ENCODE measurements at regions not wholly inside any gene's neighbourhood (a gene's known extent, or its start where the extent isn't known, plus 50 kb on each side); places are given as distances from the start of the nearest gene placed in this dataset.

DNA sequence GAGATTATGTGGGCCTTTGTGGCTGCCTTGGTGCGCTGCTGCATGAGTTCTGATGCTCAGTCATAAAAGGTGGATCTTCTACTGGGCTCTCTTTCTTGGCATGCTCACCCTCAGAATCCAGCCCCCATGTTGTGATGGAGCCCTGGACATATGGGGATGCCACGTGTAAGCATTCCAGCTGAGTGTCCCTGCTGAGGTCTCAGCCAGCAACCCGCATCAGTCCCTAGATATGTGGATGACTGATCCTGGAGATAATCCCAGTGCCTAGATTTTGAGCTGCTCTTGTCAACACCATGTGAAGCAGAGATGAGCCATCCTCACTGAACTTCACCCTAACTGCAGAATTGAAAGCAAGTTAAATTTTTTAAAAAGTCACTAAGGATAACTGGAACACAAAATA lies 390.1 kb downstream of the DMRT2 start:
- no peak overlapping the region for H3K9ac ChIP-seq (ENCODE audit: extremely low read depth, low read length, poor library complexity, severe bottlenecking)
- H3K36me3 Mint-ChIP-seq (ENCODE audit: low read depth), result no peaks in the 10 kb centered on the region
- no peaks in the 10 kb centered on the region for H3K36me3 ChIP-seq (ENCODE audit: control insufficient read depth, insufficient read depth, low read length)
- no peaks in the 10 kb centered on the region for H3K4me1 ChIP-seq (ENCODE audit: control insufficient read depth, insufficient read depth, low read length)
- H3K4me3 Mint-ChIP-seq, result no peak overlapping the region
- DNase-seq, result no peak
- TF ChIP-seq, protein P1, sequence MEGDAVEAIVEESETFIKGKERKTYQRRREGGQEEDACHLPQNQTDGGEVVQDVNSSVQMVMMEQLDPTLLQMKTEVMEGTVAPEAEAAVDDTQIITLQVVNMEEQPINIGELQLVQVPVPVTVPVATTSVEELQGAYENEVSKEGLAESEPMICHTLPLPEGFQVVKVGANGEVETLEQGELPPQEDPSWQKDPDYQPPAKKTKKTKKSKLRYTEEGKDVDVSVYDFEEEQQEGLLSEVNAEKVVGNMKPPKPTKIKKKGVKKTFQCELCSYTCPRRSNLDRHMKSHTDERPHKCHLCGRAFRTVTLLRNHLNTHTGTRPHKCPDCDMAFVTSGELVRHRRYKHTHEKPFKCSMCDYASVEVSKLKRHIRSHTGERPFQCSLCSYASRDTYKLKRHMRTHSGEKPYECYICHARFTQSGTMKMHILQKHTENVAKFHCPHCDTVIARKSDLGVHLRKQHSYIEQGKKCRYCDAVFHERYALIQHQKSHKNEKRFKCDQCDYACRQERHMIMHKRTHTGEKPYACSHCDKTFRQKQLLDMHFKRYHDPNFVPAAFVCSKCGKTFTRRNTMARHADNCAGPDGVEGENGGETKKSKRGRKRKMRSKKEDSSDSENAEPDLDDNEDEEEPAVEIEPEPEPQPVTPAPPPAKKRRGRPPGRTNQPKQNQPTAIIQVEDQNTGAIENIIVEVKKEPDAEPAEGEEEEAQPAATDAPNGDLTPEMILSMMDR (conservative IDR thresholded peaks at IDR 0.05), result no peak
- no peak overlapping the region for H3K4me3 ChIP-seq (ENCODE audit: low read length)
- no peaks in the 10 kb centered on the region for H3K9me3 ChIP-seq (ENCODE audit: control insufficient read depth, low read length)
- H3K27ac ChIP-seq (ENCODE audit: low read depth, low read length), result no peak overlapping the region
- H3K9me3 Mint-ChIP-seq, result no peaks in the 10 kb centered on the region
- peaks cover 10% of the 10 kb centered on the region for H3K27me3 Mint-ChIP-seq (ENCODE audit: insufficient read depth)
- 90 to 100% methylated on average over 1 to 3 of the region's 3 CpGs for WGBS, 2 experiments (ENCODE audit: insufficient coverage in 1 of 2, insufficient read length in 1 of 2)
- H3K4me1 Mint-ChIP-seq, result no peaks in the 10 kb centered on the region
- H3K27me3 ChIP-seq (ENCODE audit: control insufficient read depth, insufficient read depth, low read length, poor library complexity, severe bottlenecking), result no peaks in the 10 kb centered on the region
- no peak overlapping the region for H3K27ac Mint-ChIP-seq

DNA sequence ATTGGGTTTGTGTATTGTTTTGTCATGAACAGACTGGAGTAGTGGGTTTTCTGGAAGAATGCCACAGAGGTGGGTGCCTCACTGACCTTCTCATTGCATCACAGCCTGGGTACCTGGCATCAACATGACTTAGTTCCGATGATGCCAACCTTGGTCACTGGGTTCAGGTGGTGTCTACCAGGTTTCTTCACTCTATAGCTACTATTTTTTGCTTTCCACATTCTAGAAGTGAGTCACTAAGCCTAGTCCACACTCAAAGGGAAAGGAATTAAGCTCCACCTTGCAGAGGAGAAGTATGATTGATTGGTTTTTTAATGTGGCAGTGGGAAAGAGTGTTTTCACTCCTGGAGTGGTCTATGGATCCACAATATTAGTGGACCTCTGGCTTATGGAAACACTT lies 391.9 kb downstream of the DMRT2 start:
- no peak overlapping the region for H3K27ac Mint-ChIP-seq
- no peaks in the 10 kb centered on the region for H3K9me3 ChIP-seq (ENCODE audit: control insufficient read depth, low read length)
- whole genome bisulfite sequencing, 2 experiments (ENCODE audit: insufficient coverage in 1 of 2, insufficient read length in 1 of 2), result 95% methylated on average over 1 of the region's 1 CpG; no CpG with 5 or more reads in 1 of the 2 experiments

DNA sequence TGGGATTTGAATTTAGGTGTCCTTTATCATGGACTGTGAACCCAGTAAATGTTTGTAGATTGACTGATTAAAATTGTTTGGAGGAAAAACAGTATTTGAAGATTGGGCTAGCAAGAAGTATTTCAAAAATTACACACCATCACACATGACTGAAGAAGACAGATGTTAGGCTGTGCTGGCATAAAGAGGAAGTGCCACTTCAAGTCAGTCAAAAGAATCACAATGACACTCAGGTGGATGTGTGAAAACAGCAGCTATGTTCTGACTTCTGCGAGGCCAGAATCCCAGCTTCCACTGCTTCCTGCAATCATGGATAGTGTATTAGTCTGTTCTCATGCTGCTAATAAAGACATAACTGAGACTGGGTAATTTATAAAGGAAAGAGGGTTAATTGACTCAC lies 393.3 kb downstream of the DMRT2 start:
- Histone ChIP-seq H3K27me3 (ENCODE audit: control insufficient read depth, insufficient read depth, low read length, poor library complexity, severe bottlenecking) (no peaks in the 10 kb centered on the region), H3K9me3 (ENCODE audit: control insufficient read depth, low read length) (no peaks in the 10 kb centered on the region), H3K27ac (ENCODE audit: low read depth, low read length) (no peak overlapping the region), H3K4me3 (ENCODE audit: low read length) (no peak overlapping the region), H3K36me3 (ENCODE audit: control insufficient read depth, insufficient read depth, low read length) (no peaks in the 10 kb centered on the region), H3K9ac (ENCODE audit: extremely low read depth, low read length, poor library complexity, severe bottlenecking) (no peak overlapping the region), H3K4me1 (ENCODE audit: control insufficient read depth, insufficient read depth, low read length) (no peaks in the 10 kb centered on the region)
- Mint-ChIP-seq H3K27me3 (ENCODE audit: insufficient read depth) (no peaks in the 10 kb centered on the region), H3K4me3 (no peak overlapping the region), H3K36me3 (ENCODE audit: low read depth) (no peaks in the 10 kb centered on the region), H3K27ac (no peak overlapping the region), H3K9me3 (no peaks in the 10 kb centered on the region), H3K4me1 (no peaks in the 10 kb centered on the region)
- WGBS, 2 experiments (ENCODE audit: insufficient coverage in 1 of 2, insufficient read length in 1 of 2), result 97 to 100% methylated on average over 1 of the region's 1 CpG
- DNase-seq, result no peak
- TF ChIP-seq, protein P1 (conservative IDR thresholded peaks at IDR 0.05), result no peak

More for the DNA sequence above, 391.9 kb downstream of the DMRT2 start:
- Histone ChIP-seq H3K4me3 (ENCODE audit: low read length) (no peak overlapping the region), H3K36me3 (ENCODE audit: control insufficient read depth, insufficient read depth, low read length) (no peaks in the 10 kb centered on the region), H3K4me1 (ENCODE audit: control insufficient read depth, insufficient read depth, low read length) (no peaks in the 10 kb centered on the region), H3K27ac (ENCODE audit: low read depth, low read length) (no peak overlapping the region), H3K27me3 (ENCODE audit: control insufficient read depth, insufficient read depth, low read length, poor library complexity, severe bottlenecking) (no peaks in the 10 kb centered on the region), H3K9ac (ENCODE audit: extremely low read depth, low read length, poor library complexity, severe bottlenecking) (no peak overlapping the region)
- no peaks in the 10 kb centered on the region for H3K9me3 Mint-ChIP-seq
- no peak for DNase-seq
- no peaks in the 10 kb centered on the region for H3K36me3 Mint-ChIP-seq (ENCODE audit: low read depth)
- peaks cover 6% of the 10 kb centered on the region for H3K27me3 Mint-ChIP-seq (ENCODE audit: insufficient read depth)
- H3K4me3 Mint-ChIP-seq, result no peak overlapping the region
- no peaks in the 10 kb centered on the region for H3K4me1 Mint-ChIP-seq
- TF ChIP-seq, protein P1 (conservative IDR thresholded peaks at IDR 0.05), result no peak

Data from endodermal cell (in vitro differentiated cells).